ENCODE measurements at regions not wholly inside any gene's neighbourhood (a gene's known extent, or its start where the extent isn't known, plus 50 kb on each side); places are given as distances from the start of the nearest gene placed in this dataset.

- no peak for TF ChIP-seq CTCF (IDR thresholded peaks at IDR 0.05; ENCODE audit: extremely low read depth, missing control alignments)
Observed at GRCh38 chr11:15865212-15865987, 490.9 kb downstream of the SOX6 start.

GRCh38 chr11:15867871-15868270, 488.5 kb downstream of the SOX6 start:
- DNase-seq (ENCODE audit: low spot score): no peak
- no peak for TF ChIP-seq CTCF (IDR thresholded peaks at IDR 0.05; ENCODE audit: extremely low read depth, missing control alignments)

More at GRCh38 chr11:15865212-15865987, 490.9 kb downstream of the SOX6 start:
- no peak for DNase-seq (ENCODE audit: low spot score)

DNA sequence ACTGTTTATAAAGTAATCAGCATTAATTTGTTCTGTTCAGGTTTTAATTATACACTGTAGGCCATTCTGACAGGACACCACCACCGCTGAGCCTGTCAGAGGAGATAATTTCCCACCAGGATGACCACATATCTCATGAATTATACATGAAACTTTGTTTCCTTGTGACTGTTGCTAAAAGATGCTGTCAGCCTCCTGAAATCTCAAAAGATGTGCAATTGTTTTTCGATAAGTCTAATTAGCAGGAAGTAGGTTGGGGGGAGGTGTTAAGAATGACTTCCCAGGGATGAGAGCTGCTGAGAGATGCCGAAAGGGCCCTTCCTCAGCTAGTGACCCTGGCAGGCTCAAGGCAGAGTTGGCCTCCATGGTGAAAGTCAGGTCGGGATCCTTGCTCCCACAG, 485.4 kb downstream of the SOX6 start:
- DNase-seq (ENCODE audit: low spot score): no peak
- TF ChIP-seq CTCF (IDR thresholded peaks at IDR 0.05; ENCODE audit: extremely low read depth, missing control alignments): no peak

- DNase-seq (ENCODE audit: low spot score): no peak
- no peak for TF ChIP-seq CTCF (IDR thresholded peaks at IDR 0.05; ENCODE audit: extremely low read depth, missing control alignments)
Observed at GRCh38 chr11:15871904-15872626, 484.3 kb downstream of the SOX6 start.

GRCh38 chr11:15873501-15873900, 482.8 kb downstream of the SOX6 start:
- no peak for DNase-seq (ENCODE audit: low spot score)
- TF ChIP-seq CTCF (IDR thresholded peaks at IDR 0.05; ENCODE audit: extremely low read depth, missing control alignments): no peak

DNA sequence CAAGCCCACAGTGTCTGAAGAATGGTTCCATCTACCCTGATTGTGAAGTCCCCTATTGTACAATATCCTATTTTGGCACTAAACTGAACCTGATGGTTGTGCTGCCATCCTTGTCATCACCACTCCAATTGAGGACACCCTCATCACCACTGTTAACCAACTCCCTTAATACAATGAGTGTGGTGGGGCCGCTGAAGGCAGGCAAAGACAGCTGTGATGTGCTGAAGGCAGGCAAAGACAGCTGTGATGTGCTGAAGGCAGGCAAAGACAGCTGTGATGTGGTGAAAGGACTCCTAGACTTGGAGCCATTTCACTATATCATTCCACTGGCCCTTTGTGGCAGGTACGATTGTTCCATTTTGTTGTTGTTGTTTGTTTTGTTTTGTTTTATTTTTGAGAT, 481.6 kb downstream of the SOX6 start:
- no peak for DNase-seq (ENCODE audit: low spot score)
- TF ChIP-seq CTCF (IDR thresholded peaks at IDR 0.05; ENCODE audit: extremely low read depth, missing control alignments): no peak

DNA sequence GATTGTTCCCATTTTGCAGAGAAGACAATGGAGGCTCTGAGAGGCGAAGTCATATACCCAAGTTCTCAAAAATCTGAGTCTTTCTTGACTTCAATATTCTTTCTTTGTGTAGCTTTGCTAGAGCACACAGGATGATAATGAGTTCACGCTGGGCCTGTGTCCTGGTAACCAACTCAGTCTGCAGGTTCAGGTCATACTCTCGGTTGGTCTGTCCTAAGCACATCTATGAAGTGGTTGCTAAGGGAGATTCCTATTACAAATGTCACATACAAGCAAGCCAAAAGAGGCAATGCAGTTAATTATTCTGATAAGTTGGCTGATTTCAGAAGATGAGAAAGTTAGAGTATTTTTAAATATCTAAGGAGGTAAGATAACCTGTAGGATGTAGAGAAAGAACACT, 481.0 kb downstream of the SOX6 start:
- TF ChIP-seq CTCF (IDR thresholded peaks at IDR 0.05; ENCODE audit: extremely low read depth, missing control alignments): no peak
- no peak for DNase-seq (ENCODE audit: low spot score)

All from GM20000 (cell line).